SK-N-SH treated with all-trans-retinoic acid at 6 μM for 48 hours (cell line): ENCODE measurements at regions not wholly inside any gene's neighbourhood (a gene's known extent, or its start where the extent isn't known, plus 50 kb on each side); places are given as distances from the start of the nearest gene placed in this dataset.

ENCODE experiments used
- ATAC-seq: fragments of 200-7000 bp; cut with Tn5 transposase; 3 replicates; pipeline ENCODE4 v1.9.1; 2020; ENCODE audit warnings: mild to moderate bottlenecking, moderate library complexity
- ARNTL ChIP-seq: fragments of 450-650 bp; formaldehyde crosslinking; IDR thresholded peaks from 2 replicates; pipeline ENCODE4 v1.5.0; 2020; ENCODE audit warnings: low read depth, mild to moderate bottlenecking, moderate library complexity, borderline replicate concordance
- BACH2 ChIP-seq: fragments of 250-450 bp; sonication (Bioruptor Pico); IDR thresholded peaks from 2 replicates; pipeline ENCODE4 v1.9.0; 2021; ENCODE audit warnings: mild to moderate bottlenecking, borderline replicate concordance
- CREB5 ChIP-seq: fragments of 250-450 bp; sonication (Bioruptor Pico); IDR thresholded peaks from 2 replicates; pipeline ENCODE4 v1.5.1; 2020; ENCODE audit warnings: low read depth, mild to moderate bottlenecking, moderate library complexity
- CSDC2 ChIP-seq: fragments of 250-450 bp; sonication (Bioruptor Pico); IDR thresholded peaks from 2 replicates; pipeline ENCODE4 v1.5.0; 2020; ENCODE audit warnings: mild to moderate bottlenecking, moderate library complexity
- CSRNP3 ChIP-seq: fragments of 250-450 bp; sonication (Bioruptor Pico); IDR thresholded peaks from 2 replicates; pipeline ENCODE4 v1.5.1; 2021; ENCODE audit warnings: mild to moderate bottlenecking, moderate library complexity
- GLIS3 ChIP-seq: fragments of 250-450 bp; sonication (Bioruptor Pico); IDR thresholded peaks from 2 replicates; pipeline ENCODE4 v1.5.0; 2020; ENCODE audit warnings: mild to moderate bottlenecking, moderate library complexity
- ISL1 ChIP-seq: fragments of 250-450 bp; sonication (Bioruptor Pico); IDR thresholded peaks from 2 replicates; pipeline ENCODE4 v2.1.2; 2022; ENCODE audit warnings: mild to moderate bottlenecking, moderate library complexity
- OSR1 ChIP-seq: fragments of 250-450 bp; sonication (Bioruptor Pico); IDR thresholded peaks from 2 replicates; pipeline ENCODE4 v1.8.0; 2022; ENCODE audit warnings: moderate library complexity, mild to moderate bottlenecking, inconsistent platforms
- POU6F1 ChIP-seq: fragments of 250-450 bp; sonication (Bioruptor Pico); IDR thresholded peaks from 2 replicates; pipeline ENCODE4 v1.8.0; 2021; ENCODE audit warnings: low read depth, mild to moderate bottlenecking, moderate library complexity, borderline replicate concordance
- PPARA ChIP-seq: fragments of 250-450 bp; sonication (Bioruptor Pico); IDR thresholded peaks from 2 replicates; pipeline ENCODE4 v1.5.0; 2020; ENCODE audit warnings: mild to moderate bottlenecking, borderline replicate concordance
- RARB ChIP-seq: fragments of 250-450 bp; sonication (Bioruptor Pico); IDR thresholded peaks from 2 replicates; pipeline ENCODE4 v1.8.0; 2021; ENCODE audit warnings: mild to moderate bottlenecking, moderate library complexity
- SNAI2 ChIP-seq: fragments of 250-450 bp; sonication (Bioruptor Pico); IDR thresholded peaks from 2 replicates; pipeline ENCODE4 v1.5.0; 2020; ENCODE audit warnings: mild to moderate bottlenecking, moderate library complexity
- TCF4 ChIP-seq: fragments of 250-450 bp; sonication (Bioruptor Pico); IDR thresholded peaks from 2 replicates; pipeline ENCODE4 v1.8.0; 2021; ENCODE audit warnings: mild to moderate bottlenecking, moderate library complexity, borderline replicate concordance
- TOX ChIP-seq: fragments of 250-450 bp; sonication (Bioruptor Pico); IDR thresholded peaks from 2 replicates; pipeline ENCODE4 v1.8.0; 2021; ENCODE audit warnings: mild to moderate bottlenecking, moderate library complexity, borderline replicate concordance
- ZC3H10 ChIP-seq: fragments of 250-450 bp; sonication (Bioruptor Pico); IDR thresholded peaks from 2 replicates; pipeline ENCODE4 v1.5.1; 2021; ENCODE audit warnings: mild to moderate bottlenecking, moderate library complexity
- ZFP3 ChIP-seq: fragments of 250-450 bp; sonication (Bioruptor Pico); IDR thresholded peaks from 2 replicates; pipeline ENCODE4 v1.5.0; 2020; ENCODE audit warnings: mild to moderate bottlenecking, moderate library complexity
- ZFP30 ChIP-seq: fragments of 450-650 bp; formaldehyde crosslinking; IDR thresholded peaks from 2 replicates; pipeline ENCODE4 v1.5.0; 2022; ENCODE audit warnings: mild to moderate bottlenecking, moderate library complexity
- ZNF565 ChIP-seq: fragments of 450-650 bp; formaldehyde crosslinking; conservative IDR thresholded peaks from 2 replicates; pipeline ENCODE4 v1.5.0; 2020; ENCODE audit warnings: low read depth, mild to moderate bottlenecking, moderate library complexity
- ZNF70 ChIP-seq: fragments of 450-650 bp; formaldehyde crosslinking; IDR thresholded peaks from 2 replicates; pipeline ENCODE4 v1.5.0; 2020; ENCODE audit warnings: mild to moderate bottlenecking, moderate library complexity
- ZNF8 ChIP-seq: fragments of 450-650 bp; formaldehyde crosslinking; IDR thresholded peaks from 2 replicates; pipeline ENCODE4 v1.5.0; 2020; ENCODE audit warnings: mild to moderate bottlenecking, moderate library complexity

GRCh38 chr4:43742083-43742482 lies 706.5 kb downstream of the KCTD8 start (continued):
- TF ChIP-seq POU6F1: no peak
- TF ChIP-seq SNAI2: no peak
- TF ChIP-seq TOX (CRISPR knock-in tag): no peak
- TF ChIP-seq, all 23 proteins: peak for 0

- TF ChIP-seq CSRNP3 (CRISPR knock-in tag): no peak
- ATAC-seq: no peak
These were observed 694.0 kb downstream of the KCTD8 start for GRCh38 chr4:43754566-43754965.

- TF ChIP-seq RARB (CRISPR knock-in tag): no peak
- TF ChIP-seq CSDC2 (CRISPR knock-in tag): no peak
- no peak for TF ChIP-seq ISL1 (CRISPR knock-in tag)
- TF ChIP-seq PPARA (CRISPR knock-in tag): no peak
- no peak for TF ChIP-seq TOX (CRISPR knock-in tag)
- TF ChIP-seq CREB5 (CRISPR knock-in tag): no peak
- no peak for TF ChIP-seq TCF4 (CRISPR knock-in tag)
- no peak for TF ChIP-seq ZNF565 (CRISPR knock-in tag)
- no peak for TF ChIP-seq CSRNP3 (CRISPR knock-in tag)
- ATAC-seq: no peak
These were observed 691.5 kb downstream of the KCTD8 start for GRCh38 chr4:43757147-43757546.

- no peak for ATAC-seq
- TF ChIP-seq CREB5 (CRISPR knock-in tag): no peak
- TF ChIP-seq POU6F1: no peak
- TF ChIP-seq SNAI2: no peak
- TF ChIP-seq ZNF70 (CRISPR knock-in tag): no peak
These were observed 689.8 kb downstream of the KCTD8 start for GRCh38 chr4:43758836-43759235.

- no peak for ATAC-seq
These were observed 685.5 kb downstream of the KCTD8 start for GRCh38 chr4:43763029-43763610.

GRCh38 chr4:43765514-43765913 lies 683.1 kb downstream of the KCTD8 start:
- ATAC-seq: no peak
- TF ChIP-seq CSRNP3 (CRISPR knock-in tag): no peak
- no peak for TF ChIP-seq PPARA (CRISPR knock-in tag)
- no peak for TF ChIP-seq ZNF70 (CRISPR knock-in tag)
- TF ChIP-seq CREB5 (CRISPR knock-in tag): no peak
- TF ChIP-seq CSDC2 (CRISPR knock-in tag): no peak
- TF ChIP-seq GLIS3: no peak
- TF ChIP-seq SNAI2: no peak
- no peak for TF ChIP-seq OSR1 (CRISPR knock-in tag)
- no peak for TF ChIP-seq RARB (CRISPR knock-in tag)
- TF ChIP-seq ISL1 (CRISPR knock-in tag): no peak
- no peak for TF ChIP-seq ZFP3 (CRISPR knock-in tag)
- no peak for TF ChIP-seq TOX (CRISPR knock-in tag)
- TF ChIP-seq ZFP30 (CRISPR knock-in tag): no peak
- no peak for TF ChIP-seq BACH2 (CRISPR knock-in tag)
- TF ChIP-seq ZC3H10: no peak
- TF ChIP-seq ARNTL (CRISPR knock-in tag): no peak
- no peak for TF ChIP-seq ZNF8 (CRISPR knock-in tag)

More at GRCh38 chr4:43763029-43763610, 685.5 kb downstream of the KCTD8 start:
- no peak for TF ChIP-seq ZFP3 (CRISPR knock-in tag)
